Germinal center (tissue), 1 donor: ENCODE measurements at regions not wholly inside any gene's neighbourhood (a gene's known extent, or its start where the extent isn't known, plus 50 kb on each side); places are given as distances from the start of the nearest gene placed in this dataset.
"Not testable (repeated sequence)": the region's sequence is repeated elsewhere in the genome, so short reads cannot be mapped to it uniquely, and the experiment has no call there.

ENCODE experiments used
- DNase-seq: peaks from one replicate; pipeline ENCODE4 v3.0.0; 2012; ENCODE audit warnings: mixed read lengths, low spot score

DNA sequence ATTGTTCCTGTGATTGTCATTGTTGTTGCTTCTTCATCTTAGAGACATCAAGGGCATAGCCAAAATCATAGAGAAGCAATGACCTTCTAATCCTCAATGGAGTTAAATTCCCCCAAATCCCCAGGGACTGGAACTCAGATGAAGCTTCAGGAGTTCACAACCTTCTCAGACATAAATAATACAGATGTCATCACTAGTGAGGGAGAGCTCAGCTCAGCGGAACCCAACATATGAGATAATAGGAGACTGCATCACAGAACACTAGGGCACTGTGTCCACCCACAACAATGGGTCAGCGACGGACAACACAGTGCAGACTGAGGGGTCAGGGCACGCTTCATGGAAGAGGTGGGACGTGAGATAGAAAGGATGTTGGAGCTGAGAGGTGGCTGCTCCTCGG is 1290.4 kb upstream of the TMEM132C start:
- no peak for DNase-seq

DNA sequence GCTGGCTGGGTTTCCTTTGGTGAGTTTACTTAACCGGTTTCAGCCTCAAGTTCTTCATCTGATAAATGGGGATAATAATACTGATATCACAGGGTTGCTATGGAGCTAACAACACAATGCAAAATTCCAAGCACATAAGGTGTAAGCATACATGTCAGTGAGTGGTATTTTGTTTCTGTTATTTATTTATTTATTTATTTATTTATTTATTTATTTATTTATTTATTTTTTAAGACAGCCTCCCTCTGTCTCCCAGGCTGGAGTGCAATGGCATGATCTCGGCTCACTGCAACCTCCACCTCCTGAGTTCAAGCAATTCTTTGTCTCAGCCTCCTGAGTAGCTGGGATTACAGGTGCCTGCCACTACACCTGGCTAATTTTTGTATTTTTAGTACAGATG is 1287.4 kb upstream of the TMEM132C start:
- not testable (repeated sequence) for DNase-seq

DNA sequence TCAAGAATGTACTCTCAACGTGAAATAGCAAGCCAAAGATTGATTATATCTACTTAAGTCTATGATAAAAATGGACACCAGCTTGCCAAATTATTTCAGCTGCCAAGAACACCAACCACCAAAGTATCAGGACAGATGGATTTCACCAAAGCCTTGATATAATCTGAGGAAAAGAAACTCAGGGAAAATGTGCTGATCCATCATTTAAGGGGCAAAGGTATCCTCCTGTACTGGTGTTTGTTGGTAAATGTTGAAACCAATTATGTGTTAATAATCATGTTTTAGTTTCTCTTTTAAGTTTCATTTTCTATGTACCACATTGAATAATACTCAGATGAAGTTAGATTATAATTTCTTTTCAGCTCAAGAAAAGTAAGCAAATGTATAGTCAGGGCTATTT is 1284.3 kb upstream of the TMEM132C start:
- no peak for DNase-seq

DNA sequence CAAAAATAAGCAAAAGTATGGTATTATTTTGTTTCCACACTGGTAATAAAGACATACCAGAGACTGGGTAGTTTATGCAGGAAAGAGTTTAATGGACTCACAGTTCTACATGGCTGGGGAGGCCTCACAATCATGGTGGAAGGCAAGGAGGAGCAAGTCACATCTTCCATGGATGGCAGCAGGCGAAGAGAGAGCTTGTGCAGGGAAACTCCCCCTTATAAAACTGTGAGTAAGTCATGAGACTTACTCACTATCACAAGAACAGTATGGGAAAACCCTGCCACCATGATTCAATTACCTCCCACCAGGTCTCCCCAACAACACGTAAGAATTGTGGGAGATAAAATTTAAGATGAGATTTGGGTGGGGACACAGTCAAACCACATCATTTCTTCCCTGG is 1283.2 kb upstream of the TMEM132C start:
- DNase-seq: not testable (repeated sequence)

DNA sequence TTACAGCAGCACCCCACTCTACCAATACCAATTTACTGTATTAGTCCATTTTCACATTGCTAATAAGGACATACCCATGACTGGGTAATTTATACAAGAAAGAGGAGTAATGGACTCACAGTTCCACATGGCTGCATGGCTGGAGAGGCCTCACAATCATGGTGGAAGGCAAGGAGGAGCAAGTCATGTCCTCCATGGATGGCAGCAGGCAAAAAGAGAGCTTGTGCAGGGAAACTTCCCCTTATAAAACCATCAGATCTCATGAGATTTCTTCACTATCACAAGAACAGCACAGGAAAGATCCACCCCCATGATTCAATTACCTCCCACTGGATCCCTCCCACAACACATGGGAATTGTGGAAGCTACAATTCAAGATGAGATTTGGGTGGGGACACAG is 1281.3 kb upstream of the TMEM132C start:
- DNase-seq: not testable (repeated sequence)

DNA sequence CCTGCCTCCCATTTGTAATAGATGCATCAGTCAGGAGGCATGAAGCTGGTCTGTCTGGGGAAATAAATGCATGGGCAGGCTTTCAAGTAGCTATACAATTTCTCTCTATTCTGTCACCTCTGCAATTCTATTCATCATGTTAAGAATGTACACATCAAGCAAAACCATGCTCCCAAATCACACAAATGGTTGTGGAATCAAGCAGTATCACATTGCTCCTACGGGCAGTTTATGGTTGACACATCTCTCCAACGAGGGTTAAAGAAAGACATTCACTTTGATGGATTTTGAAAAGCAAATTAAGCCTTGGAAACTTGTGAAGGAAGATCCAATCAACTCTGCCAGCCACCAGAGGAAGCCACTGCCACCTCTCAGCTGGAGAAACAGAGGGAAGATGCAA is 1277.4 kb upstream of the TMEM132C start:
- no peak for DNase-seq

DNA sequence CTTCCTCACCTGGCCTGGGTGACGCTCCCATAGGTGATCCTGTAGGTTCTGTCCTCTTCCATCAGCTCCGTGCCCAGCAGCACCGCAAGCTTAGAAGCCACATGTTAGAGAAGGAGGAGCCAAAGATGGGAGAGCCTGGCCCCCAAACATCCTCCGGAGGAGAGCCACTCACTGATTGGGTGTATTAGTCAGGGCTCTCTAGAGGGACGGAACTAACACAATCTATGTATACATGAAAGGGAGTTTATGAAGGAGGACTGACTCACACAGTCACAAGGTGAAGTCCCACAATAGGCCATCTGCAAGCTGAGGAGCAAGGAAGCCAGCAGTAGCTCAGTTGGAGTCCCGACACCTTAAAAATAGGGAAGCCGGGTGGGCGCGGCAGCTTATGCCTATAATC is 1273.1 kb upstream of the TMEM132C start:
- no peak for DNase-seq

DNA sequence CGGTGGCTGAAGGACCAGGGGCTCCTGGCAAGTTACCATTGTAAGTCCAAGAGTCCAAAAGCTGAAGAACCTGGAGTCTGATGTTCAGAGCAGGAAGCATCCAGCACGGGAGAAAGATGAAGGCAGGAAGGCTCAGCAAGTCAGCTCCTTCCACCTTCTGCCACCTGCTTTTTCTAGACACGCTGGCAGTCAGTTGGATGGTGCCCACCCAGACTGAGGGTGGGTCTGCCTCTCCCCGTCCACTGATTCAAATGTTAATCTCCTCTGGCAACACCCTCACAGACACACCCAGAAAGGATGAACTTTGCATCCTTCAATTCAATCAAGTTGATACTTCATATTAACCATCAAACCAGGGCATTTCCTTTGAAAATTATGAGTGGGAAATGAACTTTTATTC is 1272.4 kb upstream of the TMEM132C start:
- DNase-seq: no peak

DNA sequence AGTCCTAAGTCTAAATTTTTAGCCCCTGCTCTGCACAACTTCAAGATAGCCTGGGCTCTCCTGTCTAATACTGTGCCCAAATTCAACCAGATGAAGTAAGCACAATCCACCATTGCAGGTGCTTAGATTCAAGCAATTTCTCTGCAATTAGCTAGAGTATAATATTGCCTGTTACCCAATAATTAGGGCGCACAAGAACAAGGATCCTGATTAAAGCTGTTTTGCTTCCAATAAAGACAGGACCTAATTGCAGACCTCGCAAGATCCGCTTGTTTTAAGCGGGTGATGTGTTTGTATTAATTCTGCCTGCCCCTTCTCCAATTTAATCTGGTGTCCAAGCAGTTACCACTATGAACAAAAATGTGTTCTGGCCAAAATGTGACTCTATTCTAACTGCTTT is 1268.9 kb upstream of the TMEM132C start:
- no peak for DNase-seq

DNA sequence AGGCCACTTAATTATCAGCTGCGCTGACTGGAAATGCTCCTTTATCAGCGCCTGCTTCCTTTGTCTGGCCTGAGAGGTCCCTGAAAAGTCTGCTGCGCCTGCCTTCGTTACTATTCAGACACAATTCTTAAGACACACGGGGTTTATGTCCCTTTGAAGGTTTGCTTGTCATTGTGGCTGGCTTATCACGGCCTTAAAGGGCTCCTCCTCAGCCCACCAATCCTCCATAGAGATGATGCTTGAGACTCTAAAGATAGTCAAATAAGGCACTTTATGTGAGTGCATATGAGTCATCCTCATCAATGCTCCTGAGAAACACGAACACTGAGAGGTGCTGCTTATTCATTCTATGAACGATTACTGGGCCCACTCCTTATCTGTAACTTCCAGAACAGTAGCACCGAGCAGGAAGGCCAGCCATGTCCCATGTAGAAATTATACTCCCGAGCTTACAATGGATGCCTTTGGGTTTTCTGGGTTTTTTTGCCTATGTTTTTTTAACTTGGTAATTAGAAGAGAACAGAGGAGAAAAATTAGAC is 1268.2 kb upstream of the TMEM132C start:
- DNase-seq: no peak

DNA sequence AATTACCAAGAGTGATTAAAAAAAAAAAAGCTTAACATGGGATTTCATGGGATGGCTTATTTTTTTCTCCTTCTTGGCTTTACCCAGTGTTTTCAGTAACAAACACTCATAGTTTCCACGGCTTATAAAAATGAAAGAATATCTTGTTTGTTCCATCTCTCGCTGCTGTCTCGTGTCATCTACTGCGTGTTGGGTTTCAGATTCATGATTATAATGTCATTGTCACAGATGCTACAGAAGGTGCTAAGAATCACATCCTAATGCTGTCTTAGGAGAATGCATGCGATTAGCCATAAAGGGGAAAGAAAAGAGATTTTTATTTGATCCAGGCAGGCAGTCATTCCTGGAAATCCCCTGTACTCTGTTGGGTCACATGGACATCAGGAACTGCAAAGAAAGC is 1267.6 kb upstream of the TMEM132C start:
- DNase-seq: no peak

DNA sequence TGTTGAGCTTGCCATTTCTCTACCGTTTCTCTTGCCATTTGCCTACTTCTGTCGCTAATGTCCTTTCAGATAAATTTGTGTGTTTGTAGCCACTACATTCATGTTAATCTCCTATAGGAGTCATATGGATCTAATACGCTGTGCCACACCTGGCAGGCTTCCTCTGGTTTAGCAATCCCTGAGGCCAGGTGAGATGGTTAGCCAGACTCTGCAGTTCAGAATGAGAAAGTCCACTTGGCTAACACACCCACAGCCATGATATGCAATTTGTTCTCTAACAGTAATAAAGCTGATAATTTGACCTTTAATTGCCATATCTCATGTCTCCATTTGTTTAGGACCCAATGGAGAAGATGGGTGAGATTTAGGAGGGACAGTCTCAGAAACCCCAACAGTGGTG is 1261.6 kb upstream of the TMEM132C start:
- no peak for DNase-seq

DNA sequence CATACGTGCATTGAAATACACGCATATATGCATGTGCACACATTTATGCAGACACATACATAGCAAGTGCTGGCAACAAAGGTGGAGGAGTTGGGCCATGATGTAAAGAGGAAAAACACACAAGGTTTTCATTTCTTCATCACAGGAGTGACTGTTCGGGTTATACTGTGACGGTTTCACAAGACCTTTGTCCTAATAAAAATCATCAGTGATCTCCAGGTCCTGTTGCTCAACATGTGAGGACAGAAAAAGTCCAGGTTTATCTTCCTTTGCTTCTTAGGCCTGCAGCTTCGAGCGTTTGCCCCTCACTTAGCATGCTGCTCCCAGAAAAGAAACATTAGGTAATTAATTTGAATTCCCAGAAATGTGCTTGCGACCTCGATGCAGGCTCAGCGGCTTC is 1260.0 kb upstream of the TMEM132C start:
- DNase-seq: no peak

DNA sequence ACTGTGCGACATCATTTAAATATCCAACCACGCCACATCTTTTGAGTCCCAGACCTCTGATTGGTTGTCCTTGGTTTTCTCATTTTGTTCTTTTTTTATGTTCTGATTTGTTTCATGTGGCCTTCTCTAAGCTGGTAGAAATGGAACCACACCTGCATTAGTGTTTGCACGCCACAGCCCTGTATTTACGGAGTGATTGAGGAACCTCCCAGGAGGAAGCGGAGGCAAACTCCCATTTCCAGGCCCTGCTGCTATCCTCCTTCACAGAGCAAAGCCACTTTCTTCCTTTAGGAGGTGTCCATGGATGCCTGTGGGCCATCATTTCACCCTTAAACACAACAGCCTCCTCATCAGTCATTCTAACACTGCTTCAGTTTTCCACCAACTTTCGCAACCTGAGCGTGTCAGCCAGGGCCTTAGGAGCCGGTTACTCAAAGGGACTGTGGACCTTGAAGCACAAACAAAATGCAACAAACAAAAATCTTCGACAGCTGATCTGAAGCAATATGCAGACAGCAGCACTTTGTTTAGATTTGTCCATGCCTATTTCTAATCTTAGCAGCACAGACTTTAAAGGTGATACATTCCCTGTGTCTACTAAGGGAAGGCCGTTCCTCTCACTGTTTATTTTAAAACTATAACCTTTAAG is 1258.1 kb upstream of the TMEM132C start:
- DNase-seq: no peak

DNA sequence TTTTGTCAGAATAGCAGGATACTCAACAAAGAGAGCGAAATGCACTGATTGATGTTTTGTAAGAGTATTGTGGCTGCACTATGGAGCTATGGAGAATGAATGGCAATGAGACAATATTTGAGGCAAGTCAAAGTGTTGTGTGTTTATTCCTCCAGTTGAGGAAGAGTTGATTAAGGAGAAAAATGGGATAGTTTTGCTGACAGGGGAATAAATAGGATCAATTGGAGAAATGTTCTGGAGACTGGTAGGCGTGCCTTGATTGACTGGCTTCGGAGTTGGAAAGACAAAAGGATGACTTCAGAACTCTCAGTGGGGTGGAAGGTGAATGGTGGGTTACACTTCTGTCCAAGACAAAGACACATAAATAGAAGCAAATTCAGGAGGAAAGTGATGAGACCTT is 1254.9 kb upstream of the TMEM132C start:
- no peak for DNase-seq

DNA sequence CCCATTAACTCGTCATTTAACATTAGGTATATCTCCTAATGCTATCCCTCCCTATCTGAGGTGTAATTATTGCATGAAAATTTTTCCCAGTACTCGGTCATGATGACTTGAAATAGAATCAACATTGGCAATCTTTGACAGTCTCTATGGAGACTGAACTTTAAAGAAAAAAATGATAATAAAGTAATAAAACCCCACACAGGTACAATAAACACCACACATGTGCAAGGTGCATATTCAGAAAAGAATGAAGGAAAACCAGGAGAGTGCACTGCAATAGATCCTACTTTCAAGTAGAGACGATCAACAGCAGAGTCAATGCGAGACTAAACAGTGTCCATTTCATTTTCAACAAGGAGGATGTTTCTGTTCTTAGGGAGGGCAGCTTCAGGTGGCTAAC is 1253.8 kb upstream of the TMEM132C start:
- DNase-seq: no peak

DNA sequence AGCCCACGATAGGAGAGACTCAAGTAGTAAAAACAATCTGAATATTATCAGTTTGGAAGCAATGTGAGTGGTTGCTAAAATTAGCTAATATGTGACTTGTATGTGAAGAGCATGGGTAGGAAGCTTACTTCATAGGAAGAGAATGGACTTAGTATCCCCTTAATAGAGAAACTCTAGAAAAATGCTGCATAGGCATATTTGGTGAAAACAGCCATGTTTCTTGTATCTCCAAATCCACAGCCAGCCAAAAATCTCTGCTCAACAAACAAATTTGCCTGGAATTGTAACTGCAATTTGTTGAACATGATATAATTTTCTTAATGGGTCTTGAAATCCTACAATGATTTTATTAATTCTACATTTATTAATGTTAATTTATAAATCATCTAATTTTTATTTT is 1252.9 kb upstream of the TMEM132C start:
- no peak for DNase-seq

DNA sequence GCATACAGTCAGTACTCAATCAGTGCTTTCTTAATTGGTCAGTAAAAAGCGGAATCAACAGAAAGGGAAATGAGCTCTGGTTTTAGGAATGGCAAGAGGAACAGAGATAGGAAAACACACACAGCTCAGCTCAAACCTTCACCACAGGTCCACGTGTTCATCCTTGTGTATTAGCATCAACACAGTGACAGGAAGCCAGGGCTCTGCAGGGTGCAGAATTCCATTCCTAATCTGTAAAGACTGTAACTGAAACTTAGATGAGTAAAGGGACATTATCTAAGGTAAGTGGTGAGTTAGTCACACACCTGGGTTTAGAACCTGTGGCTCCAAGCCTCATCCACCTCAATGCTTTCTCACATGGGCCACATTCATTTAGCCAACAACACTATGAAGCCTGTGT is 1242.2 kb upstream of the TMEM132C start:
- no peak for DNase-seq

DNA sequence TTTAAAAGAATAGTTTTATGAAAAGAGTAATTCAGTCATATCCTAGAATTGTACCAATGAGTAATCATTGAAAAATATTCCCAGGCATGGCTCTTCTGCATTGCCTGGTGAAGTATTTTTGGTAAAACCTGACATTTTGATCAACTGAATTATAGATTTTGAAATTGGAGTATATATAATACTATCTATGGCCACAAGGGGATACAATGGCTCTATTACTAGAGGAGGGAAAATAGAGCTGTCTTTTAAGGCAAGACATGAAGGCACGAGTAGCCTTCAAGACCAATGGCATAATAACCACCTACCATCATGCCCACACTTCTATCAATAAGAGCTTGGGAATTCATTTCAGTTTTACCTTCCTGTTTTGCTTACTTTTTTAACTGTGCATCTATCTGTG is 1241.4 kb upstream of the TMEM132C start:
- no peak for DNase-seq

DNA sequence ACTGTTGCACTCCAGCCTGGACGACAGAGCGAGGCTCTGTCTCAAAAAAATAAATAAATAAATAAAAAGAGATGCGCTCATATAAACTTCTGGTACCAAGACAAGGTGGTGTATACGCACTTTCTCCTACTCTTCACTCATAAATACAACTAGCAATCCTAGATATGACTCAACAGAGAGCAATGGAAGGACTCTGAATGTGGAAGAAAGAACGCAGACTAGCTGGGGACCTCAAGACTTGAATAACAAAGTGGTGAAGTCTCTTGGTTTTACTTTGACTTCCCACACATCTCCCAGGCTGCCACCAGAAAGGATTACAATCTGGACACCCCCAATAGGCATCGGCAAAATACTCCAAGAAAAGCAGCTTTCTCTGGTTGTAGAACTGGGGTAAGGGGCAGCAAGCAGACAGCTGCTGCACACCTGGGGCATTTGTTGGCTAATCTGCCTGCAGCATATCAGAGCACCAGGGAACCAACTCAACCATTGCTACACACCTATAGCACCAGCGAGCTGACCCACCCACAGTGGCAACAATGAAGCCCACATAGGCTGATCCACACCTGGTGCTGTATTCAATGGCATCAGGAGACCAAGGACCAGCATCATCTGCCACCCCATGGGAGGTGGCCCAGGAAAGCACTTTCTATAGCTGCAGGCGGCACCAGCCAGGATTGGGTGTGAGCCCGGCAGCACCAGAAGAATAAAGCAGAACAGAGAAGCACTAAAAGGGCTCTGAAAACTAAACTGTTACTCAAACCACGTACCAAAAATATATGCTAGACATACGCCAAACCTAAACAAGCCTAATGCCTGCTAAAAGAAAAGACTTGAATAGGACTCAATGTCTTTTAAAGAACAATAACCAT is 1231.7 kb upstream of the TMEM132C start:
- DNase-seq: no peak

DNA sequence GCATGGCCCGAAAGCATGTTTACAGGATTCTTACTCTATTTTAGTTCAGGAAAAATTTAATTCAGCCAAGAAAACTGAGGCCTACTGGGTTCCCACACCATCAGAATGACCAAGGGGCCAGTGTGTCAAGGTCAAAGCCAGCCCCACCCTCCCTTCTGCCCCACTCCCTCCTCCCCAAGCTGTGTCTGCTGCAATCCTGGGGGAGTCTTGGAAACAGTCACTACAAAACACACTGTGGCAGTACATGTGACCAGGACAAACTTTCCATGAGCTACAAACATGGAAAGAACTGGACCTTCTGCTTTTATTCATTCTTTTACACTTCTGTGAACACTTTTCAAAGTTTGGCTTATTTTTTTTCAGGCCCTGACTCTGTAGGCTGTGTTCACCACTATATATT is 1228.8 kb upstream of the TMEM132C start:
- no peak for DNase-seq

DNA sequence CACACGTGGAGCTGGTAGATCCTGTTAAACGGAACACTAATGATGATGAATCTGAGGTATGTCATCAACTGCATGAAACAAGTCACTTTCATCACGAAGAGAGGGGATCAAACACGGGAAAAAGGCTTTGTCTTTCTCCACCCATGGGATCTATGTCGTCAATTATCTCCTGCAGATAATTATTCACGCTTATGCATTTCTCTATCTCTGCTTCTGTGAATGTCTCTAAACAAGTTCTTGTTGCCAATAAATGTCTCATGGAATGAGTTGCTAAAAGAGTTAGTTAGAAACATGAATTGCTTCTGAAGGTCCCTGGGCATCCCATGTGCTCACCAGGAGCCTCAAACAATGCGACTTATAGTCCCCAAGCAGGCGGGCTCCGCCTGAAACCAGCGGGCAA is 1228.2 kb upstream of the TMEM132C start:
- no peak for DNase-seq

DNA sequence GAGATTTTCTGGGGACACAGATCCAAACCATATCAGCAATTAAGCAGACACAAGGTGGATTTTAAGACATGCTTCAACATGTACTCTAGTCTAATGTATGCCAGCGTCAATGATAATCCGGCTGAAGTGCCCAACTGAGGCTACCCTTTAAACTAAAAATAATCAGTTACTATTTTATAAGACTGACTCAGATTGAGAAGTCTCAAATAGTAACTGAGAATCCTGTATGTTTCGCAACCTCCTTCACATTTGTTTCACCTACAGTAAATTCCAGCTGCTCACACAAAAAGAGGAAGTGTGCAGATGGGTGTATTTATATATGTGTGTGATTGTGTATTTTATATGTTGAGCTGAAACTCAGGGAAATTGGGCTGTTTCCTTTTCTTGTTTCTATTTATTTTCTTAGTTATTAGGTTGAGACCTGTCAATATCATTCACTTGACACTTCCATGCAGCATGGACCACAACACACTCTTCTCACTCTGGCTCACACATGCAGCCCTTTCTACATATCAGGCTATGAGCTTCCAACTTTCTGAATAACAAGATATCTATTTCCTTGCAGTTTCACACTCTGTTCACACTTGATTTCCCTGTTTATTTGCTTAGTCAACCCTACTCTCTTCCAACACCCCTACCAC is 1224.9 kb upstream of the TMEM132C start:
- no peak for DNase-seq
